ENCODE measurements at regions not wholly inside any gene's neighbourhood (a gene's known extent, or its start where the extent isn't known, plus 50 kb on each side); places are given as distances from the start of the nearest gene placed in this dataset.

- no peak for DNase-seq (ENCODE audit: low read depth, low spot score)
Observed at GRCh38 chr19:31555634-31556215, 206.5 kb upstream of the TSHZ3 start.

DNA sequence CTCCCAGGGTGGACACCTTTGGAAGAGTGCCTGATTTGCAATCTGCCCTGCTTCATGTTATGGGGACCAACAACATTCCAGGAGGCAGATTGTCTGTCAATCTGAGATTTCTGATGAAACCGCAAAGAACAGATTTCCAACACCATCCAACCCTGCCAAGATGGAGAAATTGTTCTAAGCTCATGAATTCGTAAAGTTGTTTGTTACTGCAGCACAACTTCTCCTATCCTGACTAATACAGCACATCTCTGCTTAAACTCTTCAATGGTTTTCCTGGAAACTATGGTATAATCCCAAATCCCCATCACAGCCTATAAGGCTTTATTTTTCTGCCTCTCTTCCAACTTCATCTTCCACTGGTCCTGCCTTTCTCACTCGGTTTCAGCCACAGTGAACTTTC lies 210.3 kb upstream of the TSHZ3 start:
- DNase-seq (ENCODE audit: low read depth, low spot score), result no peak

DNA sequence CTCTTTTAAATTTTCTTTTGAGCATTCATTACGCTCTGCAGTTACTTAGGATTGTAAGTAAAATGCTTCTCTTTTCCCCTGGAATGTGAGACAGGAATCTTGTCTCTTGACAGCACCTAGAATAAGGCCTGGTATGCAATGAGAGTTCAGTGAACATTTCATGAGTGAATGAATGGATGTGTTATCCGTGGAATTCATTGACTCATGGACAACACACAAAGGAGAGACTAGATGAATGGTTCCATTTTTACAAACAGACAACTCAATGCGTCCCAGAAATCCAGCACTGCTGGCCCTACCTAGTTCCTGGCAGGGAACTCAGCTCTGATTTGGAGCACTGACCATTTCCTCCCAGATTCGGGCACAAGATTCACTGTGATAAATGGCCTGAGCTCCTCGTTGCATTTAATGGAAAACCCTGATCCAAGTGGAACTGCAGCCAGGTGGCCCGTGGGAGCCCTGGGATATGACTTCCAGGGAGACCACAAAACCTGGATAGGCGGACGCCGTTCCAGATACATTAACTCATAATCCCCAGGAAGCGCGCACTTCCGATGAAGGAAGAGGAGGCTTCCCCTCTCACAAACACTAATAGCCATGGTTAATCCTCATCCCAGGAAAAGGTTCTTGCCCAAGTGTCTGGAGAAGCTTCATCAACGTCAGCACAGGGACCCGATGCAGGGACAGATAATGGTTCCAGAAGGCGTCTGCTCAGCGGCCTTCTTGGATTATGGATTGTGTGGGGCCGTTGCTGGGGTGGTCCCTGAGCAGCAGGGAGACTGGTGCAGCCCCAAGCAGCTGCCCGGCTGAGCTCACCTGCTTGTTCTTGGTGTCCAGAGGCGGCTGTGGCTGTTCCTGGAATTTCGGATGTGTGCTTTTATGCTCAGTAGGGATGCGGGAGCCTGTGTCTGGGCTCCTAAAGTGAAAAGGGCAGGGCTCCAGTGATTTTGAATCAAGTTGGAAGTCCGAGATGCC lies 211.1 kb upstream of the TSHZ3 start:
- no peak for DNase-seq (ENCODE audit: low read depth, low spot score)

DNA sequence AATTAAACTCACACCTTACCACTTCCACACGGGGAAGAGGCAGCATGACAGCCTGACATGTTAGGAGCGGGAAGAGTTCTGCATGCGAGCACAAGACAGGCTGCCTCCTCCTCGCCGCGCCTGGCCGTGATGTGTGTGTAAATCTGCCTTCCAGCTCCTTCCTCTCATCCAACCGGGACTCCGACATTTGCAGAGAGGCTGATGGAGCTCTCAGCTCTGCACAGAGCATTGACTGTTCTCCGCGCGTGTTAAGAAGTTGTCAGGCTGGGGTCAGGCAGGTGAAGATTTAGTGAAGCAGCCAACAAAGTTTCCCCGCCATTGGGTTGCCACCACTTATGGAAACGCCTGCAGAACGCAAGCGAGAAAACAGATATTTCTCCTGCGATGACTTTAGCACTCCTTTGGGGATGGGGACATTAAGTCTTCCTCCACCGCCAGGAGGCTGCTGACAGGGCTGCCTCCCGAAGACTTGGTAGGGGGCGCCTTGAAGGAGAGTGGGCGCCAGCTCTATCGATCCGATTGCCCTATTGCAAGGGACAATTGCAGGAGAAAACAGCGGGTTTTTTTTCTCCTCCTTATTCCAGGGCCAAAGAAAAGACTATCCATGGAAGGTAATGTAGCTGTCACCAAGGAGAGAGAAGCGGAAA lies 213.9 kb upstream of the TSHZ3 start:
- no peak for DNase-seq (ENCODE audit: low read depth, low spot score)

- no peak for DNase-seq (ENCODE audit: low read depth, low spot score)
Observed at GRCh38 chr19:31567776-31568175, 218.5 kb upstream of the TSHZ3 start.

DNA sequence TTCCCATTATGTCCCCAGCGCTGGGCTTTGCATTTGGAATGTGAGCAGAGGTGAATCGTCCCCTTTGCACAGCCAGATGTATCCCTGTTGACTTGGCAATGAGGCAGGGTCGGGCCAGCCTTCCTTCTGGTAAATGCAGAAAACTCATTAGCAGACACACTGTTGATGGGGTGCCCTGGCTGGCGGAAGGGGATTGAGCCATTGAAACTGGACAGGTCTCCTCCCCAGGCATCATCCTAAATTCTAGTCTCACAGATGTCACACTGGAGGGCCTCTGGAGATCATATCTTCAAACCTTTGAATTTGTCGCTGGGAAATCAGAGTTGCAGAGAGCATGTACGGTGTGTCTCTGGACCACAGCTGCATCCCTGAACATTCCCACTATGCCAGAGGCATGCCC lies 219.5 kb upstream of the TSHZ3 start:
- no peak for DNase-seq (ENCODE audit: low read depth, low spot score)

DNA sequence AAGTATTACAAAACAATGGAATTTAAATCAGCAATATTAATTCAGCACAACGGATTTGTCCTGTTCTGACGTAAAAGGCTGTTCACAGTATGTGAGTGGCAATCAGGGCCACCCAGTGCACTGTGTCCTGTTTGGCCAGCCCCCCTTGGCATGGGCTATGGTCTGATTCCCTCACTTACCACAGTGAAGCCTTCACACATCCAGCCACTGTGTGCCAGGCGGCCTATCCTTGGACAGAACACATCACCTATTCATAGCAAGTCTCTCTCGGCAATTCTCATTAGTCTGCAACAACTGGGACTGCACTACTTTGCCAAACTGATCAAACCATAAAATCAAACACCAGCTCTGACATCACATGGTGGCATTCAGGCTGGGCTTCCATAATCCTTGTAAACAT lies 221.5 kb upstream of the TSHZ3 start:
- no peak for DNase-seq (ENCODE audit: low read depth, low spot score)

GRCh38 chr19:31572102-31572975 lies 223.1 kb upstream of the TSHZ3 start:
- no peak for DNase-seq (ENCODE audit: low read depth, low spot score)

GRCh38 chr19:31572976-31573298 lies 223.7 kb upstream of the TSHZ3 start:
- no peak for DNase-seq (ENCODE audit: low read depth, low spot score)

- no peak for DNase-seq (ENCODE audit: low read depth, low spot score)
Observed at GRCh38 chr19:31574251-31574973, 225.2 kb upstream of the TSHZ3 start.

- DNase-seq (ENCODE audit: low read depth, low spot score), result no peak
Observed at GRCh38 chr19:31575846-31576335, 226.7 kb upstream of the TSHZ3 start.

- no peak for DNase-seq (ENCODE audit: low read depth, low spot score)
Observed at GRCh38 chr19:31578326-31578725, 229.1 kb upstream of the TSHZ3 start.

GRCh38 chr19:31583148-31583547 lies 233.9 kb upstream of the TSHZ3 start:
- DNase-seq (ENCODE audit: low read depth, low spot score), result no peak

GRCh38 chr19:31586282-31586681 lies 237.0 kb upstream of the TSHZ3 start:
- DNase-seq (ENCODE audit: low read depth, low spot score), result no peak

DNA sequence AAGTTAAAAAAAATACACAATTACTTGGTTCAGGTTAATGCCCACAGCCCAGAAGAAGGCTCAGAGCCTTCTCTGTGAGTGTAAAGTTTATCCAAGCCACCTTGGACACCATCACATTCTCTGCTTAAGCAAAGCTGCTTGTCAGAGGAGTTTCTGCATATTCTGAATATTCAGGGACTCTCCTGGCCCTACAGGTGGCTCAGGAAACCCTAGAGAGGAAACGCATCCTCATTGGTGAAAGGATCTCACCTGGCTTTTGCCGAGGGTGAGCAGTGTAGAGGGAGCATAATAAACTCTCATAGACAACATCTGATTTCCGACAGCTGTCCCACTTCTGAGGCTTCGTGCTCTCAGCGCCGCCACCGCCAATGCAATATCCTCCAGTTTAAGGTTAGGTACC lies 239.9 kb upstream of the TSHZ3 start:
- no peak for DNase-seq (ENCODE audit: low read depth, low spot score)

DNA sequence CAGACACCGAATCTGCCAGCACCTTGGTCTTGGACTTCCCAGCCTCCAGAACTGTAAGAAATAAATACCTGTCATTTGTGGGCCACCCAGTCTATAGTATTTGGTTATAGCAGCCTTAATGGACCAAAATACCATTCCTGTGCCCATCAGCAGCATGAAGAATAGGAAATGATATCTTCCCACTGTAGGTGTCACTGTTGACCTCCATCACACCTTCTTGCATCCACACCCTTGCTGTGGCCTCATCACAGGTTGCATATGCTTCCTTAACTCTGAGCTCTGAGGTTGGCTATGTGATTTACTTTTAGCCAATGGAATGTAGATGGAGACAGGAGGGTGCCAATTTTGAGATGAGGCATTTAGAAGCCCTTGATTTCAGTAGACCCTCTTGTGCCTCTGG lies 242.0 kb upstream of the TSHZ3 start:
- DNase-seq (ENCODE audit: low read depth, low spot score), result no peak

- no peak for DNase-seq (ENCODE audit: low read depth, low spot score)
Observed at GRCh38 chr19:31592456-31592855, 243.2 kb upstream of the TSHZ3 start.

DNA sequence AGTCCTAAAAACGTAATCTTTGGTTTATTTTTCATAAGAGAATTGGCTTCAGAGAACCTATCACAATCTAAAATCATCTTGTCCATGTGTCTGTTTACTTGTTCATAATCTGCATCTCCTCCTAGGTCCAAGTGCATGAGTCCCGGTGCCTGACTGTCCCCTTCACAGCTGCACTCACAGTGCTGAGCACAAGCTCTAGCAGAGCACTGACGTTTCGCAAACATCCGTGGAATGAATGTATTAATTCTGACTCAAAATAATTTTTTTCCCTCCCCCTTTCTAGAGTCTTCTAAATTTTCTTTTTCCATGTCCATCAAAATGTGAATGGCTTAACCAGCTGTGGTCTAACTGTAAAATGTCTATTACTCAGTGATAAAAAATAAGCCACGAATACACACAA lies 245.5 kb upstream of the TSHZ3 start:
- DNase-seq (ENCODE audit: low read depth, low spot score), result no peak

- DNase-seq (ENCODE audit: low read depth, low spot score), result no peak
Observed at GRCh38 chr19:31595521-31595920, 246.3 kb upstream of the TSHZ3 start.

- no peak for DNase-seq (ENCODE audit: low read depth, low spot score)
Observed at GRCh38 chr19:31596751-31597150, 247.5 kb upstream of the TSHZ3 start.

DNA sequence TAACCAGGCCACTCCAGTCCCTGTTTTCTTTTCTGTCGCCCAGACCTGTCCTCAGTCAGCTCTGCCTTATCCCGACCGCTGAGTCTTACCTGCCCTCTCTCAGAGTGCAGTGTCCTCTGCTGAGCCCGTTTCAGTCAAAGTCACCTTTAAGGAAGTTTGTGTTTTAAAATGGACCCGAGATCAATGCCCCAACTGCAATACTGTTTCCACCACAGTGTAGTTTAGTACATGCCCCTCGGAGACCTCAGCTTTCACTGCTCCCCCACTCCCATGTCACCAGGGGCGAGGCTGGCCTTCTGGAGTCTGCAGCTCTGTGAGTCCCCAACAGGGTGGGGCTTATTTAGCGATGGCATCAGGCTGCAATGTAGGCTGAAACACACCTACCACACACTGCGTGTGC lies 248.4 kb upstream of the TSHZ3 start:
- DNase-seq (ENCODE audit: low read depth, low spot score), result no peak

Data from activated CD4-positive, CD25-positive, alpha-beta regulatory T cell treated with anti-CD3 and anti-CD28 coated beads, Interleukin-2, amount 50 U/mL, for 16 hours (primary cell).